PFSK-1 (cell line): ENCODE measurements at regions not wholly inside any gene's neighbourhood (a gene's known extent, or its start where the extent isn't known, plus 50 kb on each side); places are given as distances from the start of the nearest gene placed in this dataset.

Experiments
- FOXP2 ChIP-seq: optimal IDR thresholded peaks from 2 replicates; pipeline ENCODE3; 2011; ENCODE audit warnings: borderline replicate concordance, control low read depth, inconsistent platforms; ENCODE audit not compliant: insufficient read depth; ENCODE audit errors: extremely low read length, extremely low read depth
- POLR2AphosphoS5 ChIP-seq: IDR thresholded peaks from 2 replicates; pipeline ENCODE4 v1.6.1; 2012; ENCODE audit warnings: low read depth, mild to moderate bottlenecking, control low read depth, low read length, moderate library complexity
- REST ChIP-seq, 2 experiments: IDR thresholded peaks; 2 replicates each; pipeline versions ENCODE4 v1.6.1 to v1.8.0; 2011 to 2012; ENCODE audit warnings: low read depth in 2 of 2, low read length in 2 of 2, control low read depth in 1 of 2, inconsistent platforms in 1 of 2, mild to moderate bottlenecking in 1 of 2, moderate library complexity in 1 of 2; ENCODE audit not compliant: insufficient read depth in 1 of 2
- SIN3A ChIP-seq: IDR thresholded peaks from 2 replicates; pipeline ENCODE4 v1.6.1; 2012; ENCODE audit warnings: mild to moderate bottlenecking, low read length, moderate library complexity, borderline replicate concordance; ENCODE audit not compliant: insufficient read depth
- TAF1 ChIP-seq: IDR thresholded peaks from 2 replicates; pipeline ENCODE4 v1.6.1; 2012; ENCODE audit warnings: low read length, control low read depth, borderline replicate concordance; ENCODE audit not compliant: insufficient read depth

GRCh38 chr5:52709167-52709925 is 78.4 kb upstream of the ITGA1 start:
- no peak for TF ChIP-seq POLR2AphosphoS5
- TF ChIP-seq SIN3A = peak; percentile 61; the same call in 1 of the 2 replicates

- no peak for TF ChIP-seq TAF1
- TF ChIP-seq POLR2AphosphoS5 = no peak
- TF ChIP-seq SIN3A = no peak
- TF ChIP-seq REST (IDR thresholded peaks at IDR 0.05; ENCODE audit: insufficient read depth in 1 of 2, low read depth in 2 of 2, low read length in 2 of 2) = no peak
- TF ChIP-seq FOXP2 = no peak
Observed at GRCh38 chr5:52710310-52710971, 77.3 kb upstream of the ITGA1 start.

- TF ChIP-seq TAF1 = no peak
- TF ChIP-seq SIN3A = no peak
- TF ChIP-seq POLR2AphosphoS5 = no peak
- no peak for TF ChIP-seq REST (IDR thresholded peaks at IDR 0.05; ENCODE audit: insufficient read depth in 1 of 2, low read depth in 2 of 2, low read length in 2 of 2)
- no peak for TF ChIP-seq FOXP2
Observed at GRCh38 chr5:52710972-52711596, 76.6 kb upstream of the ITGA1 start.

- TF ChIP-seq FOXP2 = no peak
- no peak for TF ChIP-seq SIN3A
- no peak for TF ChIP-seq TAF1
Observed at GRCh38 chr5:52712354-52712753, 75.4 kb upstream of the ITGA1 start.

- TF ChIP-seq FOXP2 = no peak
- TF ChIP-seq SIN3A = no peak
- no peak for TF ChIP-seq REST (IDR thresholded peaks at IDR 0.05; ENCODE audit: insufficient read depth in 1 of 2, low read depth in 2 of 2, low read length in 2 of 2)
- TF ChIP-seq POLR2AphosphoS5 = no peak
- TF ChIP-seq TAF1 = no peak
Observed at GRCh38 chr5:52725065-52725746, 62.5 kb upstream of the ITGA1 start.
